ENCODE measurements at regions not wholly inside any gene's neighbourhood (a gene's known extent, or its start where the extent isn't known, plus 50 kb on each side); places are given as distances from the start of the nearest gene placed in this dataset.

DNA sequence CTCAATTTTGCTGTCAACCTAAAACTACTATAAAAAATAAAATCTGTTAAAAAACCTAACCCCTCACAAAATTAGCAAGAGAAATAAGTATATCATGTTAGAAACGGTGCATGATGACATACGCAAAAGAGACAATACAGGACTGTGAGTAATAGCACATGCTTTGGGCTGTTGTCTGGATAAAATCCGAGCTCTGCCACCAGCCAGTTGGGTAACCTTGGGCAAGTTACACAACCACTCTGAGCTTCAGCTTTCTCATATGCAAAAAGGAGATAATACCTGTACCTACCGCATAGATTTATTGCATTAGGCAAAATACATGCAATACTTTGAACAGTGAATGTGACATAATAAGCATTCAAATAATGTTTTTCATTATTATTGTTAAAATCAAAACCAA is 481.7 kb downstream of the TLE1 start:
- H3K27me3 ChIP-seq (ENCODE audit: control insufficient read depth in 2 of 2, insufficient read depth in 2 of 2, low read length in 2 of 2) = no peaks in the 10 kb centered on the region
- CTCF ChIA-PET = no interaction called here
- H4K20me1 ChIP-seq (replicated peaks; ENCODE audit: control insufficient read depth, extremely low read depth, insufficient read depth, low read length) = no peaks in the 10 kb centered on the region
- H3K9ac ChIP-seq (replicated peaks; ENCODE audit: extremely low read depth, insufficient read depth, low read length) = no peak overlapping the region
- TF ChIP-seq FOS (IDR thresholded peaks at IDR 0.05; ENCODE audit: borderline replicate concordance, insufficient read depth, low read length) (no peak), POLR2A (IDR thresholded peaks at IDR 0.05; ENCODE audit: low read depth, low read length) (no peak), POLR2AphosphoS5 (IDR thresholded peaks at IDR 0.05; ENCODE audit: insufficient read depth, low read depth, low read length) (no peak), EZH2 (IDR thresholded peaks at IDR 0.05; ENCODE audit: borderline replicate concordance, low read depth, low read length, severe bottlenecking) (no peak), GATA2 (IDR thresholded peaks at IDR 0.05; ENCODE audit: insufficient read depth, insufficient read length, low read depth, low read length) (no peak), MYC (IDR thresholded peaks at IDR 0.05; ENCODE audit: low read depth, low read length) (no peak), JUN (IDR thresholded peaks at IDR 0.05; ENCODE audit: borderline replicate concordance, insufficient read depth, insufficient read length, low read depth) (no peak)
- TF ChIP-seq, protein P1, sequence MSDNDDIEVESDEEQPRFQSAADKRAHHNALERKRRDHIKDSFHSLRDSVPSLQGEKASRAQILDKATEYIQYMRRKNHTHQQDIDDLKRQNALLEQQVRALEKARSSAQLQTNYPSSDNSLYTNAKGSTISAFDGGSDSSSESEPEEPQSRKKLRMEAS (IDR thresholded peaks at IDR 0.05; ENCODE audit: insufficient read depth, insufficient read length) = no peak
- TF ChIP-seq, protein P2, sequence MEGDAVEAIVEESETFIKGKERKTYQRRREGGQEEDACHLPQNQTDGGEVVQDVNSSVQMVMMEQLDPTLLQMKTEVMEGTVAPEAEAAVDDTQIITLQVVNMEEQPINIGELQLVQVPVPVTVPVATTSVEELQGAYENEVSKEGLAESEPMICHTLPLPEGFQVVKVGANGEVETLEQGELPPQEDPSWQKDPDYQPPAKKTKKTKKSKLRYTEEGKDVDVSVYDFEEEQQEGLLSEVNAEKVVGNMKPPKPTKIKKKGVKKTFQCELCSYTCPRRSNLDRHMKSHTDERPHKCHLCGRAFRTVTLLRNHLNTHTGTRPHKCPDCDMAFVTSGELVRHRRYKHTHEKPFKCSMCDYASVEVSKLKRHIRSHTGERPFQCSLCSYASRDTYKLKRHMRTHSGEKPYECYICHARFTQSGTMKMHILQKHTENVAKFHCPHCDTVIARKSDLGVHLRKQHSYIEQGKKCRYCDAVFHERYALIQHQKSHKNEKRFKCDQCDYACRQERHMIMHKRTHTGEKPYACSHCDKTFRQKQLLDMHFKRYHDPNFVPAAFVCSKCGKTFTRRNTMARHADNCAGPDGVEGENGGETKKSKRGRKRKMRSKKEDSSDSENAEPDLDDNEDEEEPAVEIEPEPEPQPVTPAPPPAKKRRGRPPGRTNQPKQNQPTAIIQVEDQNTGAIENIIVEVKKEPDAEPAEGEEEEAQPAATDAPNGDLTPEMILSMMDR (IDR thresholded peaks at IDR 0.05; ENCODE audit: extremely low read depth in 1 of 2, insufficient read depth in 1 of 2, low read depth in 1 of 2, low read length in 2 of 2) = no peak
- H3K4me3 ChIP-seq (replicated peaks in 1 of 3; ENCODE audit: insufficient read depth in 1 of 3, low read depth in 1 of 3, low read length in 3 of 3) = no peak overlapping the region
- FAIRE-seq (no peak), DNase-seq (ENCODE audit: low read depth, low spot score) (no peak)
- no peak overlapping the region for H2AFZ ChIP-seq (ENCODE audit: low read depth, low read length)
- H3K9me1 ChIP-seq (replicated peaks; ENCODE audit: control insufficient read depth, extremely low read depth, insufficient read depth, low read length) = no peaks in the 10 kb centered on the region
- H3K4me1 ChIP-seq (ENCODE audit: control insufficient read depth, extremely low read depth, insufficient read depth, low read length) = no peaks in the 10 kb centered on the region
- intact Hi-C loops (cut with micrococcal nuclease) = no loop called here
- POLR2A ChIA-PET = no interaction called here
- no peak overlapping the region for H3K27ac ChIP-seq (ENCODE audit: insufficient read depth, low read depth, low read length)
- BruUV-seq (replicated peaks) = no TSS peak
- H3K36me3 ChIP-seq (ENCODE audit: control insufficient read depth in 2 of 2, extremely low read depth in 1 of 2, insufficient read depth in 2 of 2, low read length in 2 of 2) = no peaks in the 10 kb centered on the region
- dilution Hi-C loops (cut with MboI; ENCODE audit: extremely low pct_ligation_motif_present, low sequenced_read_pairs) = no loop called here
- no peak overlapping the region for H3K4me2 ChIP-seq (ENCODE audit: insufficient read depth, low read length)
- H3K79me2 ChIP-seq (ENCODE audit: control insufficient read depth, insufficient read depth, low read length) = no peaks in the 10 kb centered on the region
- H3K9me3 ChIP-seq (replicated peaks; ENCODE audit: control insufficient read depth, insufficient read depth, low read length) = no peaks in the 10 kb centered on the region
